Osteoblast (primary cell): ENCODE measurements at regions not wholly inside any gene's neighbourhood (a gene's known extent, or its start where the extent isn't known, plus 50 kb on each side); places are given as distances from the start of the nearest gene placed in this dataset.
A peak's percentile ranks its signal among the peaks of the same experiment; 100 is the strongest.

Experiments
- DNase-seq: peaks from one replicate; pipeline ENCODE4 v3.0.0; 2011; ENCODE audit warnings: low spot score, mixed read lengths; ENCODE audit not compliant: insufficient read length; ENCODE audit errors: missing footprints
- H2AFZ ChIP-seq: 2 replicates; pipeline ENCODE4 v1.6.0; 2011; ENCODE audit warnings: mild to moderate bottlenecking, low read length
- H3K27ac ChIP-seq: 2 replicates; pipeline ENCODE4 v1.5.1; 2011; ENCODE audit warnings: mild to moderate bottlenecking, low read depth, low read length, moderate library complexity
- H3K27me3 ChIP-seq: 2 replicates; pipeline ENCODE4 v1.6.0; 2012; ENCODE audit warnings: mild to moderate bottlenecking, control low read depth, inconsistent platforms, low read length, moderate library complexity; ENCODE audit not compliant: insufficient read depth
- H3K36me3 ChIP-seq: 2 replicates; pipeline ENCODE4 v1.5.1; 2011; ENCODE audit warnings: mild to moderate bottlenecking, low read length, control low read depth, moderate library complexity; ENCODE audit not compliant: insufficient read depth
- H3K4me1 ChIP-seq: 2 replicates; pipeline ENCODE4 v1.5.1; 2011; ENCODE audit warnings: mild to moderate bottlenecking, low read length, control low read depth, moderate library complexity; ENCODE audit not compliant: insufficient read depth
- H3K4me2 ChIP-seq: 2 replicates; pipeline ENCODE4 v1.6.0; 2011; ENCODE audit warnings: mild to moderate bottlenecking, low read length; ENCODE audit not compliant: insufficient read depth
- H3K4me3 ChIP-seq: fragments of 200-600 bp; sonication (generic); 3 replicates; pipeline ENCODE4 v1.5.1; 2012; ENCODE audit warnings: mild to moderate bottlenecking, low read length, inconsistent platforms; ENCODE audit not compliant: insufficient read depth
- H3K79me2 ChIP-seq: 2 replicates; pipeline ENCODE4 v1.6.0; 2012; ENCODE audit warnings: mild to moderate bottlenecking, low read length, control low read depth, inconsistent platforms; ENCODE audit not compliant: insufficient read depth
- H3K9me3 ChIP-seq: 2 replicates; pipeline ENCODE4 v1.5.1; 2011; ENCODE audit warnings: low read depth, low read length, control low read depth
- H4K20me1 ChIP-seq: 2 replicates; pipeline ENCODE4 v1.6.0; 2012; ENCODE audit warnings: mild to moderate bottlenecking, low read length, control low read depth; ENCODE audit not compliant: insufficient read depth
- CTCF ChIP-seq: IDR thresholded peaks from 2 replicates; pipeline ENCODE4 v1.5.1; 2011; ENCODE audit warnings: mild to moderate bottlenecking, low read depth, low read length, moderate library complexity; ENCODE audit errors: extremely low read depth

- Histone ChIP-seq H3K4me1 (no peaks in the 10 kb centered on the region), H3K4me3 (no peak overlapping the region), H2AFZ (no peak overlapping the region), H3K27ac (no peak overlapping the region), H3K9me3 (no peaks in the 10 kb centered on the region), H3K36me3 (no peaks in the 10 kb centered on the region), H3K27me3 (peaks cover 2% of the 10 kb centered on the region), H3K79me2 (no peaks in the 10 kb centered on the region), H3K4me2 (no peak overlapping the region), H4K20me1 (no peaks in the 10 kb centered on the region)
- peak; percentile 51 for TF ChIP-seq CTCF
- no peak for DNase-seq
Measured at GRCh38 chr18:76252880-76253279, 242.2 kb downstream of the ZNF516 start.

- Histone ChIP-seq H3K79me2 (no peaks in the 10 kb centered on the region), H3K4me3 (no peak overlapping the region), H3K27me3 (peaks cover 2% of the 10 kb centered on the region), H3K9me3 (no peaks in the 10 kb centered on the region), H3K27ac (no peak overlapping the region), H3K4me1 (no peaks in the 10 kb centered on the region), H4K20me1 (no peaks in the 10 kb centered on the region), H3K36me3 (no peaks in the 10 kb centered on the region), H2AFZ (no peak overlapping the region), H3K4me2 (no peak overlapping the region)
- DNase-seq, result no peak
- no peak for TF ChIP-seq CTCF
Measured at GRCh38 chr18:76252139-76252538, 242.9 kb downstream of the ZNF516 start.

- no peak overlapping the region for H3K4me2 ChIP-seq
- H3K27ac ChIP-seq, result no peak overlapping the region
- no peak overlapping the region for H3K4me3 ChIP-seq
- H3K4me1 ChIP-seq, result no peaks in the 10 kb centered on the region
- no peaks in the 10 kb centered on the region for H3K36me3 ChIP-seq
- no peak for DNase-seq
- H3K9me3 ChIP-seq, result no peaks in the 10 kb centered on the region
- no peak overlapping the region for H2AFZ ChIP-seq
- no peak for TF ChIP-seq CTCF
- no peaks in the 10 kb centered on the region for H3K79me2 ChIP-seq
- no peaks in the 10 kb centered on the region for H4K20me1 ChIP-seq
- H3K27me3 ChIP-seq, result peaks cover 2% of the 10 kb centered on the region
Measured at GRCh38 chr18:76251691-76252090, 243.4 kb downstream of the ZNF516 start.

- no peak for DNase-seq
- H3K4me2 ChIP-seq, result no peak overlapping the region
- no peaks in the 10 kb centered on the region for H3K4me1 ChIP-seq
- H3K4me3 ChIP-seq, result no peak overlapping the region
- H3K9me3 ChIP-seq, result no peaks in the 10 kb centered on the region
- H3K36me3 ChIP-seq, result no peaks in the 10 kb centered on the region
- H3K79me2 ChIP-seq, result no peaks in the 10 kb centered on the region
- no peak for TF ChIP-seq CTCF
- H2AFZ ChIP-seq, result no peak overlapping the region
- no peak overlapping the region for H3K27ac ChIP-seq
- H3K27me3 ChIP-seq, result peaks cover 1% of the 10 kb centered on the region
- no peaks in the 10 kb centered on the region for H4K20me1 ChIP-seq
Measured at GRCh38 chr18:76246590-76246989, 248.5 kb downstream of the ZNF516 start.
